ENCODE measurements at regions not wholly inside any gene's neighbourhood (a gene's known extent, or its start where the extent isn't known, plus 50 kb on each side); places are given as distances from the start of the nearest gene placed in this dataset.

GRCh38 chr3:31371484-31372177, 161.1 kb upstream of the STT3B start:
- TF ChIP-seq POLR2A (IDR thresholded peaks at IDR 0.05; ENCODE audit: low read depth, low read length), result no peak
- TF ChIP-seq CTCF (conservative IDR thresholded peaks at IDR 0.05; ENCODE audit: low read depth, low read length), result no peak
- TF ChIP-seq RFX5 (IDR thresholded peaks at IDR 0.05; ENCODE audit: low read depth, low read length), result no peak
- no peak for TF ChIP-seq USF2 (IDR thresholded peaks at IDR 0.05; ENCODE audit: low read depth, low read length)
- TF ChIP-seq ELK1 (IDR thresholded peaks at IDR 0.05; ENCODE audit: borderline replicate concordance, low read depth, low read length), result no peak
- TF ChIP-seq MAZ (IDR thresholded peaks at IDR 0.05; ENCODE audit: borderline replicate concordance, low read depth, low read length), result no peak
- no peak for TF ChIP-seq SMC3 (IDR thresholded peaks at IDR 0.05; ENCODE audit: low read depth, low read length)
- no peak for TF ChIP-seq RAD21 (IDR thresholded peaks at IDR 0.05; ENCODE audit: low read length)
- TF ChIP-seq CHD1 (IDR thresholded peaks at IDR 0.05; ENCODE audit: low read depth, low read length), result no peak
- no peak for TF ChIP-seq CEBPB (IDR thresholded peaks at IDR 0.05; ENCODE audit: low read depth, low read length)
- TF ChIP-seq RCOR1 (IDR thresholded peaks at IDR 0.05; ENCODE audit: insufficient replicate concordance, low read length), result no peak
- TF ChIP-seq FOS (IDR thresholded peaks at IDR 0.05; ENCODE audit: low read depth, low read length), result no peak

Measured in IMR-90 (cell line).